NCI-H2227 (cell line): ENCODE measurements at regions not wholly inside any gene's neighbourhood (a gene's known extent, or its start where the extent isn't known, plus 50 kb on each side); places are given as distances from the start of the nearest gene placed in this dataset.

Experiments used
- DNase-seq: peaks from one replicate; lab custom pipeline; 2025; ENCODE audit not compliant: unreplicated experiment; lab: John Stamatoyannopoulos, UW

DNA sequence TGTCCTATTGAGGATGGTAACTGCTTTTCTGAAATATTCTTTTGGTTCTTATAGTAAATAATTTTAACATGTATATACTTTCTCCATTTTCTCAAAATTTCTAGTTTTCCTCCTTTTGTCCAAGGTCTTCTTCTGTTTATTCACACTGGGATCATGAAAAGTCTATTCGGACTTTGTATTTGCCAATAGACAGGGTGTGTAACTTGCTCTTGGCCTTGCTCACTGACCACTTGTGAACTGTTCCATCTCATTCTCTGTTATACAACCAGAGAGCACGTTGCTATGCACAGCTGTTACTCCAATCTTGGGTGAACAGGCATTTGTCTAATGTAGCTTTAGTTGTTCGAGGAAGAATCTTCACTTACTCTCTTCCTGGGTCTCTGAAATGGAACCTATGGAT lies 388.9 kb downstream of the SH3GL2 start:
- DNase-seq, result no peak

DNA sequence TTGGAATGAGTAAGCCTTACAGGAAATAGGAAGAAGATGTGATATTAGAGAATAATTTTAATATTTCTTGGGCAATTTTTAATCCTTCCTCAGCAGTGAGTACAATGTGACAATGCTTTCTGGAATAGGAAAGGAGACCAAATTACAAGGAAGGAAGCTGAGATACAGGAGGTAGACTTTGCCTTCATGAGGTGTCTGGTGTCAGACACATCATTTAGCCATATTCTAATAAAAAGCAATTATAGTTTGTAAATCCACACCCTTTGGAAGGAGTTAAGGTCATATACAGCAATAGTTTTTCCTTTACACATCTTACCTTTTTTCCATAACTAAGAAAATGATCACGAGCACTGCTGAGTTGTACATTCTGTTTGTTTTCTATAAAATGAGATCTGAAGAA lies 390.4 kb downstream of the SH3GL2 start:
- no peak for DNase-seq

DNA sequence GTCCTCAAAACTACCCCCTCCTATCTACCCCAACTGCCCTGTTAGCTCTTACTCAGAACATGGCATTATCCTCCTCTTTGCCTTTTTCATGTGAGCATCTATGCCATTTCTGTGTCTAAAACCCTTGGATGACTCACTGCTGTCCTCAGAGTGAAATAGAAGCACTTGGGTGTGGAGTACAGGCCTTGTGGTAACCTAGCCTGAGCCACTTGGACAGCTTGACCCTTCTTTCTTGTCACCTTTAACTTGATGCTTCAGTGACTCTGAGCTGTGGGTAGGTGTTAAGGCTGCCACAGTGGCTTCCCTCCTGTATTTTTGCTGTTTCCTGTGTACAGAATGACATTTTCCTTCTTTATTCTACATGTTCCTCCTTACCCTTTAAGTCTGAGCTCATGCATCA lies 391.4 kb downstream of the SH3GL2 start:
- DNase-seq, result no peak

DNA sequence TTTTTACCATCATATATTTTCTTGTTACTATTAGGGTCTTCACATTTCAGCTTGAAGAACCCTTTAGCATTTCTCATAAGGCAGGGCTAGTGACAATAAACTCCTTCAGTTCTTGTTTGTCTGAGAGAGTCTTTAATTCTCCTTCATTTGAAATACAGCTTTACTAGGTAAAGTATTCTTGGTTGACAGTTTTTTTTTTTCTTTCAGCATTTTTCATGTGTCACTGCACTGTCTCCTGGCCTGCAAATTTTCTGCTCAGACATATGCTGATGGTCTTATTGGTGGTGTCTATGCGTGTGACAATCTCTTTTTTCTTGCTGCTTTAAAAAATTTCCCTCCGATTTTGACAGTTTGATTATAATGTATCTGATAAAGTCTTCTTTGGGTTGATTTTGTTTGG lies 399.9 kb downstream of the SH3GL2 start:
- DNase-seq, result no peak

DNA sequence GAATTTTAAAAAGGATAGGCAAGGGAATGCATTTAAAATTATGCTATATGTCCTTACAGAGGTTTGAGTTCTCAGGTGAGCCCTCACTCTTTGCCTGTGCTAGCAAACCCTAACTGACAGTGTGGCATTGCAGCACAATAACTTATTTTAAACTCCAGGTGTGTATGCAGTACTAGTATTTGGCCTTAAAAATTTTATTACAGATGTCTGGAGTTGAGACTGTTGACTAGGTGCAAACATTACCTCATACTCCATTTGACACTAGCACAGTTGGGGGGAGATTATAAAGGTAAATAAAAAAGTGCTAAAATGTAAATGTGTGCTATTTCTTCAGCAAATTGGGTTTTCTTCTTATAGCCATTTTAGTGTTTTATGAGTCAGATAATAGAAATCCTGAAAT lies 407.7 kb downstream of the SH3GL2 start:
- no peak for DNase-seq

DNA sequence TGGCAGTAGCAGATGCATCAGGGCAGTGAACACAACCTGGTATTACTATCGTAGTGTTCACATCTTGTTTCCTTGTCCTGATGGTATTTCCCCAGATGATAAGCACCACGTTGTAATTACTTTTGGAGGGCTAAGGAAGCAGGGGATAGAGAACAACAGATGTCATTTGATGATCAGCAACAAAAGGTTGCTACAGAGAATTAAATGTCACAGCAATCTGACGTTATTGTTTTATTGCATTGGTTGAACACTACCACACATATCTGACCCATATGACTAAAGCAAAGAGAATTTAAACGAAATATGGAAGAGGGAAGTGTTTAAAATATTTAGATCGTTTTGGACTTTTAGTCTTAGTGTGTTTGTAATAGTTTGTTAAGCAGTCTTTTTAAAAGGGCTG lies 408.3 kb downstream of the SH3GL2 start:
- DNase-seq, result no peak

DNA sequence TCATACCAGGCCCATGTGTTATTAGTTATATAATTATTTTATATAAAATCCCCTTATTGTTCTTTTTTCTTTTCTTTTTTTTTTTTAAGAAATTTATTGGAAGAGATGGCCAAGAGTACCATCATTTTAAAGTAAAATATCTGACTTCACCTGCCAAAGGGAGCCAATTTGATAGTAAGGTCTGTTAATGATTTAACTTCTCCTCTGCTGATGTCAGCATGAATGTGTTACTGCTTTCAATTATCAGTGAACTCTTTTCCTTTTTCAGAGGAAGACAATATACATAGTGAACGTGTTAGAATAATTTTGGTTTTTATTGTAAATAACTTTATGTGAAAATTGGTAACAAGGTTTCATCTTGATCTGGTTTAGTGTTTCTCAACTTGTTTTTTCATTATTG lies 409.6 kb downstream of the SH3GL2 start:
- DNase-seq, result no peak

DNA sequence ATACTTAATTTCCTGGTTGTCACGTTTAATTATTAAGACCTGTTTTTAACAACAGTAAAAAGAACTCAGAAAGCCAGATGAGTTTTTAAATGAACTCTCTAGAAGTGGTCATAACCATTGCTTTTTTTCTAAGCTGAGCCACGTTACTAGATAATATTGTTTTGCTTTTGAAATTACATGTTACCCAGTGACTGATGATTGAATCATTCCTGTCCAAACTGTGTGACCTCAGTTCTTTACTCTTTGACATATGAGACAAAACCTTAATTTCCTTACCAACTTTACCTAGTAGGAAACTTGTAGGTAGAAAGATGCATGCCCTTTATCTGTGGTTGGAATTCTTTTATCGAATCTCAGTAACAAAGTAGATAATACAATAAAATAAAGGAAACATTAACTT lies 411.7 kb downstream of the SH3GL2 start:
- DNase-seq, result no peak

DNA sequence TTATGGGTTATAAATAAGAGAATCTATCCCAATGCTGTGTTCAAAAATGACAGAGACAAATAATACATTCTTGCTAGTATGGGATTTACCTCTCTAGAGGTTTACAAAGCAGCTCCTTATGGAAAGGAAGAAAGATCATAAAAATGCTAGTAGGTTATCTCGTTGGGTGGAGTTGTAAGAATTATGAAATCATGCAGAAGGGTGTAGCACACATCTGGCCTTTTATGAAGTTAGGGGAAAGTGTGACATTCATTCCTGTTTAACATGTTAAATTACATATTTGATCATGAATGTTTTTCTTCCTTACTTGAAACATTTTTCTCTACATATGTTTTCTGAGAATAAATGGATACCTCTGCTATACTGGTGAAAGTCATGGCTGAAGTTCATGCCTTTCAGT lies 414.2 kb downstream of the SH3GL2 start:
- no peak for DNase-seq

DNA sequence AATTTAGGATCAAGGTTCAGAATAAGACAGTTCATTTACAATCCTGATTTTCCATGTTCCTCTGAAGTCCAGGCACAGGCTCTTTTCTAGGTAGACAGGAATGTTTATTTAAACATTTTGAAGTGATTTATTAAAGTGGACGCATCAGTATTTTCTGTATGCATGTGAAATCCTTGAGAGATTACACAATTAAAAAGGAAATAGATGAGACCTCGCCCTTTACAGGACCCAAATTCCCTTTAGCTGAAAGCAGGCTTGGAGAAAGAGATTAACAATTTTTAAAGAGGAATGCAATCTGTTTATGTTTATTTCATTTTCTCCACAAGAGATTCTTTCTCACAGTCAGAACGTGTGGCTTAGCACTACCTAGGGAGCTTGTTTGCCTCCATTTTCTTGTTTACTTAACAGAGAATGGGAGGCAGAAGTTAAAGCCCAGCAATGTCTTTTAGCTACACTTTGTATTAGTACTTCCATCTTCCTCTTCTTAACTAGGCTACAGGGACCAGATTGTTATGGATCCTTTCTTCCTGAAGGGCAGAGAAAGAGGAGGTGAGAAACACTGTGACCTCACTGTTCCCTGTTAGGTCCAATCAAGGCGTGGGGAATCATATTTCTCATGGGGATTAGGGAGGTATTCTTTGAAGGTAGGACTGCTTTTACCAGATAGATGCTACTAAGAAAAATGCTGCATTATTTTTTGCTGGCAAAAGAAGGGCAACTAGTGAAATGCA lies 416.0 kb downstream of the SH3GL2 start:
- no peak for DNase-seq

DNA sequence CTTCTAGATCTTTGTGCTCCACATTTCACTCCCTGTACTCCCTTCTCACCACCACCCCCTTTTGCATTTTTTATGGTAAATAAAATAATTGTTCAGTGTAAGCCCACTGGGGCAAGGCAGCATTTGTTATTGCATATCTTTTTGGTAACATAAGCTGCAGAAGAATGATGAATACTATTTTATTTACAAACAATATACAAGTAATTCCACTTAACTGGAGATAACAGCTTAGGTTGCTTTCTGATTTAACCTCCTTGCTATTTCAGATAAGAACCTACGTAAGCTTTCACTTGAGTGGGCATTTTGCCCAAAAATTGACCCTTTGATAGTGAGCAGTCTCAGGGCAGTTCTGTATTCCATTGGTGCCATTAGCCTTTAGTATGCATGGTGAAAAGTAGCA lies 417.9 kb downstream of the SH3GL2 start:
- no peak for DNase-seq

DNA sequence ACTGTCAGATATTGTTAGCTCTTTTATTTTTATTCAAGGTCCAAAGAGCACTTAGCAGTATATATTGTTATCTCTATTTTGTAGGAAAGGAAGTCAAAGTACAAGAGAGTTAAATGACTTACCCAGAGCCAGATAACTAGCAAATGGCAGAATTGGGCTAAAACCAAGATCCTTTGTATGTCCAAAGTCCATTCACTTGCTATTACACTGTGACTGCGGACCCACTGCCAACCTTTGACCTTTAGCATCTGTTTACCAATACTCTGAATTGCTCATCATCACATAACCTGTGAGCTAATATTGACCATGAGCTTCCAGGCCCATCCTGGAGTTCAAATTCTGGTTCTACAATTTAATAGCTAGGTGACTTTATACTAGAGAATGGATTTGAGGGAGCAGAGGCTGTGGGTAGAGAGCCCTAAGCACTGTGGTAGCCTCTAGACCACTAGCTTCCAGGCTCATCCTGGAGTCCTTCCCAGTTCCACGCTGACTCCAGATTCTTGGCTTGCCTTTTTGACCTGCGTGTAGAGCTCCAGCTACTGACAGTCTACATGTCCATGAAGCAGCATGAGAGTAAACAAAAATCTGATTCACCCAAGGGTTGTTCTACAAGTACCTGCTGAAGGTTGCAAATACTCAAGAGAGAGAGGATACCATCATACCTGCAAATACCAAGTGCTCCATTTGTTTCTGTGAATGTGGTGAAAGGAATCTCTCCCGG lies 424.0 kb downstream of the SH3GL2 start:
- DNase-seq, result no peak

DNA sequence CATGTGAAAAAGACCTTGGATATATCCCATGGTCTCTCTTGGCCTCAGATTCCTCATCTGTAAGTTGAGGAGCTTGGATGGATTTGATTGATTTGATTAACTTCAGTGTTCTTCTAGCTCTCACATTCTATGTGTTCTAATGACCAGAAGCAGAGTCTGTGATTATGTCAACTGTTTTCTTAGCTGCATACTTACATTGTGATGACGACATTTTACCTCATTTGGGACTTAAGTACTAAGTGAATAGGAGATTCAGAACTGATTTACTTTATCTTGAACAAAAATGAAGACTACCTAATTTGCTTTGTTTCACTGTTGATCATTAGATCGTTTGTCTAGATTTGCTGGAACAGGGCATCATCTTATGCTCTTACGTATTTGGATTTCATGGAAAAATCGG lies 427.7 kb downstream of the SH3GL2 start:
- no peak for DNase-seq

DNA sequence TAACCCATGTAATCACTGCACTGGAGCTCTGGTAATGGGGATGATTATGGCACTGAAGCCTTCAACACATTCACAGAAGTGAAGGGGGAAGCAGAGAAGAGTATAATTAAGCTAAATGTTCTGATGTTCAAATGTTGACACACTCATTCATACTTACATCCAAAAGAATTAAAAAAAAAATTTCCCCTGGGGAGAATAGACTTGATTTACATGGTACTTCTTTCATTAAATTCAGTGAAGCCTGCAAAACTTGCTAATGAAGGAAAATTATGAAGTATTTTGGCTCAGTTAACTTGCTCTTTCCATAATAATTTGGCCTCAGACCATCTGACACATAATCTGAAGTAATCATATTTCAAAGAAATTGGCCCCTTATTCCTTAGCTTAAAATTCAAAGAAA lies 428.8 kb downstream of the SH3GL2 start:
- peak; percentile 1 for DNase-seq

DNA sequence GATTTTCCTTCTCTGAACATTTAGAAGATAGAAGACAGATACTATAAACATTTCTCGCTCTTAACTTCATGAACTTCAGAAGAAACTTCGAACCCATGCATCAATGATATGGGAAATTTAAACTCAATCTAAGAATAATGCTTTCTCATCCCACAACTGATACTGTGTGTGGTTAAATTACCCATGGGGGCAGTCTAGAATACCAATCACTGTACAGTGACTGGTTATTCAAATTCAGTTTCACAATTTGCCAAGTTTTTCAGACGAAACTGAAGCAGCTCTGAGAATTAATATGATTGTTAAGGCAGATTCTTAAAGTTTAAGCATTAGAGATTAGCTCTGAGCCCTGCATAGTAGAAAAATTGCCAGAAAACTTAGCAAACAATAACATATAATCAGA lies 431.0 kb downstream of the SH3GL2 start:
- DNase-seq, result no peak

DNA sequence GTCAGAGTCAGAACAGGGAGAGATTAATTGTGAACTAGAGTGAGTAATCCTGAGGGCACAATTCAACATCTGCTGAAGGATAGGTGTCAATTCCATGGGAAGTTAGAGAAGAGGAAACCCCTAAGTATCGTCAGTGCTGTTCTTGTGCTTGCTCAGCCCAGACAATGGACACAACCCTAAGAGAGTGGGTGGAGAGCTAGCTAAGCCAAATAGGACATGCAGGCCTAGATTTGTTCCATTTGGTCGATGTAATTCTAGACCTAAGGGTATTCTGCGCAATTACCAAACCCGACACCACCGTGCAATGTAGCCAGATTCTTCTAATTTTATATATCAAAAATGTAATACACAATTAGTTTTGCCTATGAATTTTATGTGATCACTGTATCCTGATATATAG lies 431.6 kb downstream of the SH3GL2 start:
- DNase-seq, result no peak

DNA sequence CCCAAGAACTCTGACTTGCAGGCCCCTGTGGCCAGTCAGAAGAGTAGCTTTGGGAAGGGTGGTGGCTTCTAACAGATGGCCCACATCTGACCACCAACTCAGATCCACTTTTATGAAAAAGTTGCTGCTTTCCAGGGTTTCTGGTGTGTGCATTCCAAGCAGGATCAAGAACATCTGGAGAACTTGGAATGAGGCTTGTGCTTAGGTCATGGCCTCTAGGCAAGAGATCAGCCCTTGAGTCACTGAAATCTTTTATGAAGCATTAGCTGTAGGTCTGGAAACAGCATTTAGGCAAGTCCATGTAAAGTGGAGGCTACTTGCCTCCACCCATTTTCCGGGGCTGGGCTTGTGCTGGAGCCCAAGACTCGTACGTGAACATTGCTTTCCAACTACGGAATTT lies 433.3 kb downstream of the SH3GL2 start:
- DNase-seq, result no peak

DNA sequence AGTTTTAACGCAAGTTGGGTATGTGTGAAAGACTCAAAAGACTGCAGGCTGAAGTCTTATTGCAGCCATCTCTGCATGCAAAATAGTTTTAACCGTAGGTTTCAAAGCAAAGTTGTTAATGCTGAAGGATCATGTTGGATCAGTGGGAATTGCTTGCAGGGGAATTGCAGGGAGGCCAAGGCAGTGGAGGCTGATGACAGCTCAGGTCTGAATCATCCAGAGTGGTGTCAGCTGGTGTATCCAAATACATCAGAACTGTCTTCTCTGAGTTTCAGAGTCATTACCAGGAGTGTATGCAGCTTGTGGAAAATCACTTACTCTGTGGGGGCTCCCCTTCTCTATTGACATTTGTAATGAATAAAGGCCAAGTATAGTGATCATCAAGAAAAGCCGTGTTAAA lies 435.7 kb downstream of the SH3GL2 start:
- DNase-seq, result no peak

DNA sequence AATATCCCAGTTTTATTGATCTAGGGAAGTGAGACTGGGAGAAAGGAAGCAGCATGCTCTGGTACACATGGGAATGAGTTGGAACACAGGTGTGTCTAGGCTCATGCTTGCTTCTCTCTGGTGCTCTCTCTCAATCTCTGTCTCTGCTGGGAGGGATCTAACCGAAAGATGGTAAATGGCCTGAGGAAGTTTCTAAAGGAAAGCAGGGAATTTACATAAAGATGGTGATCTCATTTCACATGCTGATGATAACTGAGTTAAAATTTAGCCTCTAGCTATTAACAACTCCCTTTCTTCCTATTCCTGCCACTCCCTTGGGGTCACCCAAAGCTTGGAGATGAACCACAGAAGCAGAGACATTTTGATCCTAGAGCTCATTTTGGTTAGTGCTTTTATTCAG lies 436.2 kb downstream of the SH3GL2 start:
- no peak for DNase-seq

DNA sequence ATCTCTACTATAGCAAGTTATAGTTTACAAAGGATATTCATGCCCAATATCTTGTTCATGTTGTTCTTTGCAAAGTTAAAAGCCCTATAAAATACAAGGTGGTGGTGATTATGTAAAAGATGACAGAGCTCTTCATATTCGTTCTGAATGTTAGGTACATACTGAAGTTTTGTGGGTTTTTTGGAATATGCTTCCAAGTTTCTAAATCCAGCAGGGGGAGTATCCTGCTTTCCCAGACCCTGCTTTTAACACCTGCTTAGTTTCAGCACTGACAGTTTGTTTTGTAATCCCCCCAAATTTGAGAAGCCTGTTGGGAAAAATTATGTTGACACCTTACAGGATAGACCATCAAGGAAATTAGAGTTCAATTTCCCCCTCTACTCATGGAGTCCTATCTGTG lies 438.3 kb downstream of the SH3GL2 start:
- DNase-seq, result no peak

DNA sequence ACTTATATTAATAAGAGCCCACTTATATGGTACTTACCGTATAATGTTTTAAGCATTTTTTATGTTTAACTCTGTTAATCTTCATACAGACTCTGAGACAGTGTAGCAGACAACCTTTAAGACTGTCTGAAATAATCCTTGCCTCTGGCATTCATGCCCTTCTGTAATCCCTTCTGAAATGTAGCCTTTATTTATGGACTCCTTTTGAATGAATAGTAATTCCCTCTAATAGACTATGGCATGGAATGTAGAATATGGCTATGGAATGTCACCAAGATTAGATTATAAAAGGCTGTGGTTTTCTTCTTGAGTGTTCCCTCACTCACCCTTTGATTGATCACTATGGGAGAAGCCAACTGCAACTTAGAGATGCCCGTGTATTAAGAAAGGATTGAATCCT lies 439.4 kb downstream of the SH3GL2 start:
- no peak for DNase-seq

DNA sequence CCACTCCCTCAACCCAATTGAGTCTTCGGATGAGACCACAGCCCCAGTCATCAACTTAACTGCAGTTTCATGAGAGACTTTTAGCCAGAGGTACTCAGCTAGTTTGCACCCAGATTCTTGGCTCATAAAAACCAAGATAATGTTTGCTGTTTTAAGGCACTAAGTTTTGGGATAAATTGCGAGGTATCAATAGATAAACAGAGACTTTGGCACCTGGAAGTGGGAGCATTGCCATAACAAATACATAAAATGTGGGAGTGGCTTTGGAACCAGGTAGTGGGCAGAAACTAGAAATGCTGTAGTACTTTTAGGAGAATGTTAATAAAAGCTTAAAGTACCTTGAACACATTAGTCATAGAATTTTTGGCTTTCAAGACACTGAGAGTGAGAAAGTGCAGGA lies 439.8 kb downstream of the SH3GL2 start:
- DNase-seq, result no peak
